Lower leg skin (tissue), 3 donors: ENCODE measurements at regions not wholly inside any gene's neighbourhood (a gene's known extent, or its start where the extent isn't known, plus 50 kb on each side); places are given as distances from the start of the nearest gene placed in this dataset.

Experiments
- CTCF ChIP-seq, 3 donors: fragments of 450-650 bp; IDR thresholded peaks; one replicate each; pipeline ENCODE4 v1.5.1; 2016; ENCODE audit warnings: antibody characterized with exemption in 3 of 3, mild to moderate bottlenecking in 3 of 3, moderate library complexity in 2 of 3
- POLR2A ChIP-seq, 2 donors: fragments of 450-650 bp; IDR thresholded peaks; one replicate each; pipeline ENCODE4 v1.6.1; 2016 to 2017; ENCODE audit warnings: antibody characterized with exemption in 2 of 2, mild to moderate bottlenecking in 1 of 2, moderate library complexity in 1 of 2

GRCh38 chr5:74927336-74927735 is 61.1 kb upstream of the FAM169A start:
- no peak for TF ChIP-seq CTCF (IDR thresholded peaks at IDR 0.05)
- TF ChIP-seq POLR2A (IDR thresholded peaks at IDR 0.05) = no peak
